Thyroid gland (tissue), 4 donors: ENCODE measurements at regions not wholly inside any gene's neighbourhood (a gene's known extent, or its start where the extent isn't known, plus 50 kb on each side); places are given as distances from the start of the nearest gene placed in this dataset.

Experiments used
- DNase-seq, 2 donors: peaks; one replicate each; pipeline ENCODE4 v3.0.0-alpha.2; 2019
- H3K27ac ChIP-seq, 3 donors: fragments of 200-600 bp; sonication (generic); 1 replicate in 2 of 3; 2 replicates in 1 of 3; pipeline ENCODE4 v1.5.1; 2016 to 2019; ENCODE audit warnings: mild to moderate bottlenecking in 1 of 3, moderate library complexity in 1 of 3
- H3K27me3 ChIP-seq: fragments of 200-600 bp; sonication (generic); one replicate; pipeline ENCODE4 v1.5.1; 2019
- H3K36me3 ChIP-seq, 2 donors: fragments of 200-600 bp; sonication (generic); one replicate each; pipeline ENCODE4 v1.5.1; 2016 to 2019
- H3K4me1 ChIP-seq, 2 donors: fragments of 200-600 bp; sonication (generic); one replicate each; pipeline ENCODE4 v1.5.1; 2017 to 2019
- H3K4me3 ChIP-seq, 3 donors: fragments of 200-600 bp; sonication (generic); replicated peaks in 1 of 3; 1 replicate in 2 of 3; 2 replicates in 1 of 3; pipeline ENCODE4 v1.5.1; 2016; ENCODE audit warnings: mild to moderate bottlenecking in 1 of 3
- H3K9me3 ChIP-seq: fragments of 200-600 bp; sonication (generic); one replicate; pipeline ENCODE4 v1.5.1; 2017
- POLR2A ChIP-seq, 2 donors: fragments of 450-650 bp; IDR thresholded peaks; one replicate each; pipeline ENCODE4 v1.6.1; 2017; ENCODE audit warnings: antibody characterized with exemption in 2 of 2, mild to moderate bottlenecking in 2 of 2, moderate library complexity in 1 of 2
- WGBS, 2 donors: methylation state at CpG; one replicate each; pipeline ENCODE4 v1.1.5; 2017; 5-methylcytosine and 5-hydroxymethylcytosine counted together
- intact Hi-C: fragments of 100-400 bp; cut with DNase I; formaldehyde crosslinking; loops from one replicate; pipeline ENCODE4 v1.15.1; 2023
- TF ChIP-seq, protein P1 (sequence below), 6 experiments: fragments of 200-600 bp in 3 of 6; fragments of 450-650 bp in 3 of 6; sonication (generic) in 3 of 6; IDR thresholded peaks; one replicate each; pipeline ENCODE4 v1.5.1; 2016 to 2019; ENCODE audit warnings: antibody characterized with exemption in 6 of 6, mild to moderate bottlenecking in 2 of 6, inconsistent platforms in 1 of 6, moderate library complexity in 1 of 6

DNA sequence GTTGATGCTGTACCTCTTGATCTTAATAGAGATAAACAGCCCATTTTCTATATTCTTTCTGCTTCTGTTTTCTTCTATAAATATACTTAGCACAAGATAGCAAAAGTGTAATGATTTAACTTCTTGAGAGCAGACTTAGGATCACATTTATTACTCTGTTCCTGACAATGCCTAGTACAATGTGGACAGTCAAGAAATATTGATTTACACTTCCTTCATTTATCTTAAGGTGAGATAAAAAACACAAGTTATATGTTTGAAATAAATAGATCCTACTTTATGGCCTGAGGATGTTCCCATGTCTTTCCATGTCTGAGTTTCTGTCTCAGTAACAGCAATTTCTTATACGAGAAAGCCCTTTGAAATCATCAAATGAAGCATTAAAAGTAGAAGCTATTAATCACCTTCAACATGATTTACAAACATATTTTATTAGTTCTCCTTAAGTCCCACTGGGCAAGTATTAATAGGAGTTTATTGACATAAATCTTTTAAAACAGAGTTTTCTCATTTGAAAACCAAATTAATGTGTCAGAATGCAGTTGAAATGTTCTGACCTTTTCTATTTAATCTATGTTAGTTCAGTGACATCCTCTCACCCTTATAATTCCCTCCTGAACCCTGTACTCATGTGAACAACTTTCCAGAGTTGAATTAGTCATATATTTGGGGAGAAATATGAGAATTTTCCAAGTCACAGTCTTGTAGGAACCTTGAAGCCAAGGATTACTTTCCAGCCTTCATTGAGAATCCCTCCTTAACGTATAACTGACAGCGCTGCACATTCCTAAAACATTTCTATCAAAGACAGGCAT lies 1611.7 kb upstream of the TENM4 start:
- H3K4me1 ChIP-seq: no peaks in the 10 kb centered on the region
- H3K36me3 ChIP-seq: no peaks in the 10 kb centered on the region
- H3K27ac ChIP-seq: no peak overlapping the region
- intact Hi-C loops: no loop called here
- H3K4me3 ChIP-seq: no peak overlapping the region
- no peaks in the 10 kb centered on the region for H3K27me3 ChIP-seq
- no peaks in the 10 kb centered on the region for H3K9me3 ChIP-seq
- DNase-seq: no peak
- WGBS, 2 donors: 84 to 86% methylated on average over 3 of the region's 3 CpGs
- TF ChIP-seq, protein P1, sequence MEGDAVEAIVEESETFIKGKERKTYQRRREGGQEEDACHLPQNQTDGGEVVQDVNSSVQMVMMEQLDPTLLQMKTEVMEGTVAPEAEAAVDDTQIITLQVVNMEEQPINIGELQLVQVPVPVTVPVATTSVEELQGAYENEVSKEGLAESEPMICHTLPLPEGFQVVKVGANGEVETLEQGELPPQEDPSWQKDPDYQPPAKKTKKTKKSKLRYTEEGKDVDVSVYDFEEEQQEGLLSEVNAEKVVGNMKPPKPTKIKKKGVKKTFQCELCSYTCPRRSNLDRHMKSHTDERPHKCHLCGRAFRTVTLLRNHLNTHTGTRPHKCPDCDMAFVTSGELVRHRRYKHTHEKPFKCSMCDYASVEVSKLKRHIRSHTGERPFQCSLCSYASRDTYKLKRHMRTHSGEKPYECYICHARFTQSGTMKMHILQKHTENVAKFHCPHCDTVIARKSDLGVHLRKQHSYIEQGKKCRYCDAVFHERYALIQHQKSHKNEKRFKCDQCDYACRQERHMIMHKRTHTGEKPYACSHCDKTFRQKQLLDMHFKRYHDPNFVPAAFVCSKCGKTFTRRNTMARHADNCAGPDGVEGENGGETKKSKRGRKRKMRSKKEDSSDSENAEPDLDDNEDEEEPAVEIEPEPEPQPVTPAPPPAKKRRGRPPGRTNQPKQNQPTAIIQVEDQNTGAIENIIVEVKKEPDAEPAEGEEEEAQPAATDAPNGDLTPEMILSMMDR (IDR thresholded peaks at IDR 0.05): no peak

DNA sequence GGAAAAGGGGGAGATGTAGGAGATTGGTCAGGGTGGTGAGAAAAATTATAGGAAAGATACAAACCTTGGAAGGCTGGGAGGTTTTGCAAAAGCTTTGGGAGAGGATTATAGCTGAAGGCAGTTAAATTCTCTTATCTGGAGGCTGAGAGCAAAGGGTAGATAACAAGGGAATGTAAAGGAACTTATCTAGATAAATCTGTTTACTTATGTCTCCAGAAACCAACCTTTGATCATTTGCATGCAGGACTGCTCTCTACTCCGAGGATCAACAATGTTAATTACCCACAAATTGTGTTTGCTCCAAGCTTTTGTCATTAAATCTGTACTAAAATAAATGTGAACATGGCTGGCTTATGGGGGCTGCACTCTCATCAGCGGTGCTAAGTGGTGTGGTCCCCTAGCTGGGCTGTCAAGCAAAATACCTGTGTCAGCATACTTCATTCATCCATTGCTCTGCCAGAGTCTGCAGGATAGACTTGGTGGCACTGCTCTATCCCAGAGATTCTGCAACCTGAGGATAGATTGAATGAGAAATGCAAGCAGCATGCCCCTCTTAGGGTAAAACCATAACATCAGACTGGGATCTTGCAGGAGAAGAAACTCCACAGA lies 1599.2 kb upstream of the TENM4 start:
- H3K4me1 ChIP-seq: no peaks in the 10 kb centered on the region
- no peaks in the 10 kb centered on the region for H3K36me3 ChIP-seq
- no peak for TF ChIP-seq POLR2A (IDR thresholded peaks at IDR 0.05)
- TF ChIP-seq, protein P1 (IDR thresholded peaks at IDR 0.05): no peak
- no peaks in the 10 kb centered on the region for H3K27me3 ChIP-seq
- 31 to 32% methylated on average over 2 of the region's 2 CpGs for WGBS, 2 donors
- DNase-seq: no peak
- no peak overlapping the region for H3K4me3 ChIP-seq
- no peaks in the 10 kb centered on the region for H3K9me3 ChIP-seq
- H3K27ac ChIP-seq: no peak overlapping the region
- intact Hi-C loops: no loop called here

DNA sequence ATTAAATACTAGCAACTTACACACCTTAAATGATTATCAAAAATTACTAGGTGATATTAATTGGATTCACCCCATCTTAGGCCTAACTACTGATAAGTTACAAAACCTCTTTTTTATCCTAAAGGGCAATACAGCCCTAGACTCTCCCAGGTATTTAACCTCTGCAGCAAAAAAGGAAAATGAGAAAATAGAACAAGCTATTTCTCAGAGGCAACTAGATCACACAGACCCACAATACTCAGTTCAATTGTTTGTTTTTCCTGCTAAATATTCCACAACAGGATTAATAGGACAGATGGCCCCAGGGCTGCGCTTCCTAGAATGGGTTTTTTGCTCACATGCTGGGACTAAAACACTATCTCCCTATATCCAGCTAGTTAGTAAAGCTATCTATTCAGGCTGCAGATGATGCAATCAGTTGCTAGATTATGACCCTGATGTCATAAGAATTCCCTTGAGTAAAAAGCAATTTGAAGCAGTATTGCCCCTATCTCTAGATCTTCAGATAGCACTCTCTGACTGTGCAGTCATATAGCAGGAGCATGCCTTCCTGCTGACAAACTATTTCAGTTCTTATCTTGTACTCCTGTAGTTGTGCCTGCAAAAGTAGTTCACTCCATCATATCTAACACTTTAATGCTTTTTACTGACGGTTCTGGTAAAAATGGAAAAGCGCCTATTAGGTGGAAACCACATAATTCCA lies 1595.5 kb upstream of the TENM4 start:
- WGBS, 2 donors: 81 to 94% methylated on average over 3 of the region's 3 CpGs
- intact Hi-C loops: no loop called here
- Histone ChIP-seq H3K27me3 (no peaks in the 10 kb centered on the region), H3K27ac (no peak overlapping the region), H3K36me3 (no peaks in the 10 kb centered on the region), H3K4me3 (no peak overlapping the region), H3K4me1 (no peaks in the 10 kb centered on the region), H3K9me3 (no peaks in the 10 kb centered on the region)
- no peak for DNase-seq
- no peak for TF ChIP-seq POLR2A (IDR thresholded peaks at IDR 0.05)
- TF ChIP-seq, protein P1 (IDR thresholded peaks at IDR 0.05): no peak

DNA sequence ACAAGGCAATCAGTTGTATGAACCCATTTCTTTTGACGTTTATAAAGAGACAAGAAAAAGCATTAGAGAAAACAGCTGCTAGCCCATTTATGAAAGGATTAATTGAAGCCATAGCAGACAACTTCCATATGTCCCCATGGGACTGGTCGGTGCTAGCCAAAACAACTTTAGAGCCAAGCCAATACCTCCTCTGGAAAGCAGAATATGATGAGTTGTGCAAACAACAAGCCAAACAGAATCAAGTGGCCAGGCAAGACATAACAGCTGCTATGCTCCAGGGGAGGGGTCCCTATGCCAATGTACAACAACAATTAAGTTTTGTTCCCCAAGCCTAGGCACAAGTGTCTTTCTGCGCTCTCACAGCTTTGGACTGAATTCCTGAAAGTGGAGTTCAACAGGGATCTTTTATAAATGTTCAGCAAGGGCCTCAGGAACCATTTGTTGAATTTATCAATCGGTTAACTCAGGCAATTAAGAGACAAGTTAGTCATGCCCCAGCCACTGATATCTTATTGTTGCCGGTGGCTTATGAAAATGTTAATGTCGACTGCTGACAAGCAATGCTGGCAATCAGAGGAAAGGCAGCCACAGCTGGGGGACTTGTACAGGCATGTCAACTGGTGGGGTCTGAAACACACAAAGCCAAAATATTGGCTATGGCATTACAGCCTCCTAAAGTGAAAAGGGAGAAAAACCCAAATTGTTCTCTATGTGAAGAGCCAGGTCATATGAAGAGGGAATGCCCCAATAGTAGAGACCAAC lies 1593.1 kb upstream of the TENM4 start:
- no peak overlapping the region for H3K4me3 ChIP-seq
- intact Hi-C loops: no loop called here
- H3K27ac ChIP-seq: no peak overlapping the region
- 75 to 85% methylated on average over 6 of the region's 6 CpGs for WGBS, 2 donors
- TF ChIP-seq POLR2A (IDR thresholded peaks at IDR 0.05): no peak
- TF ChIP-seq, protein P1 (IDR thresholded peaks at IDR 0.05): no peak
- H3K9me3 ChIP-seq: no peaks in the 10 kb centered on the region
- no peak for DNase-seq
- no peaks in the 10 kb centered on the region for H3K27me3 ChIP-seq
- H3K36me3 ChIP-seq: no peaks in the 10 kb centered on the region
- no peaks in the 10 kb centered on the region for H3K4me1 ChIP-seq
